RWPE1 (cell line): ENCODE measurements at regions not wholly inside any gene's neighbourhood (a gene's known extent, or its start where the extent isn't known, plus 50 kb on each side); places are given as distances from the start of the nearest gene placed in this dataset.

Experiments
- CTCF ChIA-PET: fragments of 350-600 bp; sonication (Branson Sonifier 250); formaldehyde crosslinking; extraction: SDS; loops from one replicate; lab custom pipeline; 2021; lab: Yijun Ruan, JAX
- POLR2A ChIA-PET: fragments of 400-600 bp; formaldehyde crosslinking; extraction: SDS; loops from one replicate; lab custom pipeline; 2020; ENCODE audit warnings: antibody characterized with exemption; ENCODE audit not compliant: low non-redundant PET; lab: Yijun Ruan, JAX
- DNase-seq: peaks from one replicate; pipeline ENCODE4 v3.0.0; 2012; ENCODE audit warnings: low spot score
- H3K27ac ChIP-seq: fragments of 450-650 bp; 2 replicates; pipeline ENCODE4 v1.5.1; 2017
- TF ChIP-seq, protein P1 (sequence below): fragments of 450-650 bp; conservative IDR thresholded peaks from 2 replicates; pipeline ENCODE4 v1.5.1; 2017; ENCODE audit warnings: low read depth, mild to moderate bottlenecking

DNA sequence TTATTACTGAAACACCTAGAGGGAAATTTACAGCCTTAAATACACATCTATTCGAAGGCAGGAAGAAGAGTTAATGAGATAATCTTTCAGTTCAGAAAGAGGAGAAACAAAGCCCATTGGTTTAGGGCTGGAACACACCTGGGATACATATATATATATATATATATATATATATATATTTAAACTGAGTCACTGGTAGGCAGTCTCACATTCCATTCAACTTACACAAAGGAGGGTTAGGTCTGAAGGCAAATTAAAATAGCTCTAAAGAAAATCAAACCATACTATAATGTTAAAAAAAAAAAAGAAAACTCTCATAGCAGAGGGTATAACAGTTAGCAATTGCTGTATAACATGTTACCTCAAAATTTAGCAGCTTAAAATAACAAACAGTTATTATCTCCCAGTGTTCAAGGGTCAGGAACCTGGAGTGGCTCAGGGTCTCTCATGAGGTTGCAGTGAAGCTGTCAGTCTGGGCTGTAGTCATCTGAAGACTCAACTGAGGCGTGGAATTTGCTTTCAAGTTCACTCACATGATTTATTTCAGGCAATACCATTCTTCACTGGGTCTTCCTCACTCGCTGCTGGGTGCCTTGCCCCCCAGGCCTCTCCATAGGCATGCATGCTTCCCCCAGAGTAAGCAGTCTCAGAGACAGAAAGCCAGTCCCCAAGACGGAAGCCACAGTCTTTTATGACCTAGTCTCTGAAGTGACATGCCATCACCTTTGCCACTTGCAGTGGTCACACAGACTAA is 332.8 kb downstream of the NSG2 start:
- ChIA-PET POLR2A (no interaction called here), CTCF (interaction anchor here (0.6 to 1.0 kb wide), 3 partner anchors 20 to 149 kb away, joined by 3 to 4 read pairs (median 4); no protein-coding TSS in a partner anchor)
- H3K27ac ChIP-seq, result peak overlapping the region; percentile 34; the same call in 1 of the 2 replicates
- TF ChIP-seq, protein P1, sequence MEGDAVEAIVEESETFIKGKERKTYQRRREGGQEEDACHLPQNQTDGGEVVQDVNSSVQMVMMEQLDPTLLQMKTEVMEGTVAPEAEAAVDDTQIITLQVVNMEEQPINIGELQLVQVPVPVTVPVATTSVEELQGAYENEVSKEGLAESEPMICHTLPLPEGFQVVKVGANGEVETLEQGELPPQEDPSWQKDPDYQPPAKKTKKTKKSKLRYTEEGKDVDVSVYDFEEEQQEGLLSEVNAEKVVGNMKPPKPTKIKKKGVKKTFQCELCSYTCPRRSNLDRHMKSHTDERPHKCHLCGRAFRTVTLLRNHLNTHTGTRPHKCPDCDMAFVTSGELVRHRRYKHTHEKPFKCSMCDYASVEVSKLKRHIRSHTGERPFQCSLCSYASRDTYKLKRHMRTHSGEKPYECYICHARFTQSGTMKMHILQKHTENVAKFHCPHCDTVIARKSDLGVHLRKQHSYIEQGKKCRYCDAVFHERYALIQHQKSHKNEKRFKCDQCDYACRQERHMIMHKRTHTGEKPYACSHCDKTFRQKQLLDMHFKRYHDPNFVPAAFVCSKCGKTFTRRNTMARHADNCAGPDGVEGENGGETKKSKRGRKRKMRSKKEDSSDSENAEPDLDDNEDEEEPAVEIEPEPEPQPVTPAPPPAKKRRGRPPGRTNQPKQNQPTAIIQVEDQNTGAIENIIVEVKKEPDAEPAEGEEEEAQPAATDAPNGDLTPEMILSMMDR, result no peak
- DNase-seq, result peak; percentile 79

DNA sequence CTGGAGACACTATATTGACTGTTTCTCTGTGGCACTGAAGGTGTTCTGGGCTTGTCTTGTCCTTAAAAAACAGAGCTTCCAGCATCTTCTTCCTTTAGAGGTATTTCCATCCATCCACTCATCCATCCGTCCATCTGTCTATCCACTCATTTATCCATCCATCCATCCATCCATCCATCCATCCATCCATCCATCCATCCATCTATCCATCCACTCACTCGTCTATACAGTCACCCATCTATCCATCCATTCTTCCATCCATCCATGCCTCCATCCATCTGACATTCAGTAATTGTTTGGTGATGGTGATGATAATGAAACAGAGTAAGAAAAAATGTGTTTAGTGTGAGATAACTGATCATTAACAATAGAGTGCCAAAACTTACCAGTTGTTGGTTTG is 334.8 kb downstream of the NSG2 start:
- H3K27ac ChIP-seq, result no peak overlapping the region
- POLR2A ChIA-PET, result no interaction called here

DNA sequence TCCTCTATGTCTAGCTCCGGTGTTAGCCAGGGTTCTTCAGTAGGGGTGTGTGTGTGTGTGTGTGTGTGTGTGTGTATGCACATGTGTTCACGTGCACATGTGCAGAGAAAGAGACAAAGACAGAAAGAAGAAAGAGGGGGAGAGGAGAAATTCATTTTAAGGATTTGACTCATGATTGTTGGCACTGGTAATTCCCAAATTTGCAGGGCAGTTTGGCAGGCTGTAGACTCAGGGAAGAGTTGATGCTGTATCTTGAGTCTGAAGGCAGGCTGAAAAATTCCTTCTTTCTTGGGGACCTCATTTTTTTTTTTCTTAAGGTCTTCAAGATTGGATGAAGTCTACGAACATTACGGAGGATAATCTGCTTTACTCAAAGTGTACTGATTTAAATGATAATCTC is 335.7 kb downstream of the NSG2 start:
- no peak for DNase-seq

More for the DNA sequence above, 334.8 kb downstream of the NSG2 start:
- CTCF ChIA-PET, result no interaction called here
- no peak for DNase-seq
- TF ChIP-seq, protein P1, result no peak

DNA sequence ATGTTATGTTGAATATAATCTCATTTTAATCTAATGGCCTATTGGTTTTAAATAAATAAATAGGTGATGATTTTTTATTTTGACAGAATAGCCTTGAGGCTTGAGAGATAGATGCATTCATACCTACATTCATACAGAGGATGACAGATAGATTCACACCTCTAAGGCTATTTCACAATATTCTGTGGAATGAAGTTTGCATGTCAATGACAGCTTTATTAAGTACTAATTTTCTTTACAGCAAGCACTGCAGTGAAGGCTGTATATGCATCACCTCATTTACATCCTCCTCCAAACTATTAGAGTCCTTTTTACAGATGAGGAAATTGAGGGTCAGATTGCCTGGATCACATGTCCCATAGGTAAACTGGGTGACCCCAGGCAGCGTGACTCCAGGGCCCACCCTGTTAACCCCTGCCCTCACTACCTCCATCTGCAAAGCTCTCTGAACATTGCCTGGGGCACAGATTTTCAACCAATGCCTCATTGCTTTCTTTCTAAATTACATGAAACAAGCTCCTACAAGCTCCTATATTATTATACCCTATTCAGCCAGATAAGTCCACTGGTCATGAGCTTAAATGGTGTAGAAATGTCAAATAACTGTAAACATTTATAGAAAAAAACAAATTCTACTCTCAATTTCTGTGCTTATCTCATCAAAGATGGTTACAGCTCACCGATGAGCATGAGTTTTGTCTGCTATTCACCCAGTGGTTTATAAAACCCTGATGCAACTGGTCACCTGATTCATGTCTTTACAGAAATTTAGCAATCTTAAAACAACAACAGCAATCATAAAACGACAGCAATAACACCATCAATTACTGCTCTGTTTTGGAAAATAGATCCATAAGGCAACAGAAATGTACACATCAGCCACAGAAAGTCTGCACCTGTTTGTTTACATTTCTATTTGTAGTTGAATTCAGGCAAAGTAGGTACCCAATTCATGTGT is 338.0 kb downstream of the NSG2 start:
- CTCF ChIA-PET, result interaction anchor here (0.8 to 1.4 kb wide), 2 partner anchors 55 to 1052 kb away, joined by 3 to 4 read pairs; no protein-coding TSS in a partner anchor

More for the DNA sequence above, 335.7 kb downstream of the NSG2 start:
- TF ChIP-seq, protein P1, result no peak
- POLR2A ChIA-PET, result no interaction called here
- CTCF ChIA-PET, result no interaction called here
- H3K27ac ChIP-seq, result no peak overlapping the region

DNA sequence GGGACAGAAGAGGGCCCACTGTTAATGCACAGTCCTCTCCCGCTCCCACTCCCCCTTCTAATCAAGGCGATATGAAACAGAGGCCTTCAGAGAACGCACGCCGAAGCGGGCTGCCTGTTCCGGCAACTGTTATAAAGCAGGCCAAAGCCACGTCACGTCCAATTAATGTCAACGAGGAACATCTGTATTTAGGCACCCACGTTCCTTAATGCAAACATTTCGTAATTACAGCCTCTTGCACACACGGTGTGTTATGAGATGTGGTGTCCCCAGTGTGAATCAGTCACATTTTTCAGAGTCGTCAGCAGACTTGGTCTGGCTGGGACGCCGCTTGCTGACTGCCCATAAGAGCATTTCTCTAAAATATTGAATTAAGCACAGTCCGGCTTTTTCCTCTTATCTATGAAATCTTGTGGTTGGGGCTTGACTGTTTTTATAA is 339.0 kb downstream of the NSG2 start:
- TF ChIP-seq, protein P1, result no peak
- CTCF ChIA-PET, result interaction anchor here (1.4 kb wide), 1 partner anchor 56 kb away, joined by 3 read pairs; no protein-coding TSS in a partner anchor
- POLR2A ChIA-PET, result no interaction called here
- no peak overlapping the region for H3K27ac ChIP-seq
- DNase-seq, result no peak

More for the DNA sequence above, 338.0 kb downstream of the NSG2 start:
- TF ChIP-seq, protein P1, result no peak
- H3K27ac ChIP-seq, result no peak overlapping the region
- POLR2A ChIA-PET, result no interaction called here
- peak; percentile 65 for DNase-seq

DNA sequence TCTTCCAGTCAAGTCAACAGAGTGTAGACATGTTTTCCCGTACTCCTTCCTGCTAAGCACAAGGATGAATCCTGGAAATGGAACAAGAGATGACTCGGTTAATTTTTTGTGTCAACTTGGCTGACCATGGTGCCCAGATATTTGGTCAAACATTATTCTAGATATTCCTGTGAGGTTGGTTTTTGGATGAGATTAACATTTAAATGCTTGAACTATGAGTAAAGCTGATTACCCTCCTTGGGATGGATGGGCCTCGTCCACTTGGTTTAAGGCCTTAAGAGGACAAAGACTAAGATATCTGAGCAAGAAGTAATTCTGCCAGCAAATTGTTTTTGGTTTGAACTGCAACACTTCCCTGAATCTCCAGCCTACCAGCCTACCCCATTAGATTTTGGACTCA is 338.1 kb upstream of the MSX2 start:
- ChIA-PET CTCF (no interaction called here), POLR2A (no interaction called here)
- DNase-seq, result no peak
- no peak overlapping the region for H3K27ac ChIP-seq
- TF ChIP-seq, protein P1, result no peak
